Lower leg skin (tissue), 4 donors: ENCODE measurements at regions not wholly inside any gene's neighbourhood (a gene's known extent, or its start where the extent isn't known, plus 50 kb on each side); places are given as distances from the start of the nearest gene placed in this dataset.

Source experiments
- DNase-seq, 2 donors: peaks; one replicate each; pipeline ENCODE4 v3.0.0-alpha.2; 2019; ENCODE audit warnings: low spot score in 2 of 2
- H3K4me3 ChIP-seq: fragments of 200-600 bp; sonication (generic); 2 replicates; pipeline ENCODE4 v1.5.1; 2017; ENCODE audit warnings: mild to moderate bottlenecking, low read depth; ENCODE audit not compliant: poor library complexity, severe bottlenecking
- POLR2A ChIP-seq, 2 donors: fragments of 450-650 bp; IDR thresholded peaks; one replicate each; pipeline ENCODE4 v1.6.1; 2016 to 2017; ENCODE audit warnings: antibody characterized with exemption in 2 of 2, mild to moderate bottlenecking in 1 of 2, moderate library complexity in 1 of 2
- WGBS, 2 donors: methylation state at CpG; one replicate each; pipeline ENCODE4 v1.1.5; 2018; 5-methylcytosine and 5-hydroxymethylcytosine counted together
- intact Hi-C: fragments of 100-400 bp; cut with DNase I; formaldehyde crosslinking; loops from one replicate; pipeline ENCODE4 v1.15.0; 2023; ENCODE audit warnings: low total_unique reads
- TF ChIP-seq, protein P1 (sequence below), 3 donors: fragments of 450-650 bp; IDR thresholded peaks; one replicate each; pipeline ENCODE4 v1.5.1; 2016; ENCODE audit warnings: antibody characterized with exemption in 3 of 3, mild to moderate bottlenecking in 3 of 3, moderate library complexity in 2 of 3

DNA sequence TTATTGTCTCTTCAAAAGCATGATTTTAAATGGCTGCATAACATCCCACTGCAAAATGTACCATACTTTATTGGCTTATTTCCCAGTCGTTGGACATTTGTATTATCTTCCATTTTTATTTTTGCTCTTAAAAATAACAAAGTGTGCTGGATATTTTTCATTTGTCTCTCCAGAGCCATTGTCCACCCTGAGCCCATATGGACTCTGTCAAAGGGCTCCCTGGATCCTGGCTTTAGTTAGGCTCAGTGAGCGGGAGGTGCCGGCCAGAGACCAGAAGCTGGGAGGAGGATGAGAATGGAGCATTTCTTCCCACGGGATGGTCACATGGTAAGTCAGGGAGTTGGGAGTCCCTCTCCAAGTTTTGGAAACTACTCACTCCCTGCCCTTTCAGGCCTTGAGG lies 296.9 kb downstream of the NUAK1 start:
- DNase-seq: no peak
- TF ChIP-seq, protein P1, sequence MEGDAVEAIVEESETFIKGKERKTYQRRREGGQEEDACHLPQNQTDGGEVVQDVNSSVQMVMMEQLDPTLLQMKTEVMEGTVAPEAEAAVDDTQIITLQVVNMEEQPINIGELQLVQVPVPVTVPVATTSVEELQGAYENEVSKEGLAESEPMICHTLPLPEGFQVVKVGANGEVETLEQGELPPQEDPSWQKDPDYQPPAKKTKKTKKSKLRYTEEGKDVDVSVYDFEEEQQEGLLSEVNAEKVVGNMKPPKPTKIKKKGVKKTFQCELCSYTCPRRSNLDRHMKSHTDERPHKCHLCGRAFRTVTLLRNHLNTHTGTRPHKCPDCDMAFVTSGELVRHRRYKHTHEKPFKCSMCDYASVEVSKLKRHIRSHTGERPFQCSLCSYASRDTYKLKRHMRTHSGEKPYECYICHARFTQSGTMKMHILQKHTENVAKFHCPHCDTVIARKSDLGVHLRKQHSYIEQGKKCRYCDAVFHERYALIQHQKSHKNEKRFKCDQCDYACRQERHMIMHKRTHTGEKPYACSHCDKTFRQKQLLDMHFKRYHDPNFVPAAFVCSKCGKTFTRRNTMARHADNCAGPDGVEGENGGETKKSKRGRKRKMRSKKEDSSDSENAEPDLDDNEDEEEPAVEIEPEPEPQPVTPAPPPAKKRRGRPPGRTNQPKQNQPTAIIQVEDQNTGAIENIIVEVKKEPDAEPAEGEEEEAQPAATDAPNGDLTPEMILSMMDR (IDR thresholded peaks at IDR 0.05): no peak
- TF ChIP-seq POLR2A (IDR thresholded peaks at IDR 0.05): no peak
- WGBS, 2 donors: 76 to 79% methylated on average over 4 of the region's 4 CpGs
- H3K4me3 ChIP-seq: no peak overlapping the region
- intact Hi-C loops: no loop called here

DNA sequence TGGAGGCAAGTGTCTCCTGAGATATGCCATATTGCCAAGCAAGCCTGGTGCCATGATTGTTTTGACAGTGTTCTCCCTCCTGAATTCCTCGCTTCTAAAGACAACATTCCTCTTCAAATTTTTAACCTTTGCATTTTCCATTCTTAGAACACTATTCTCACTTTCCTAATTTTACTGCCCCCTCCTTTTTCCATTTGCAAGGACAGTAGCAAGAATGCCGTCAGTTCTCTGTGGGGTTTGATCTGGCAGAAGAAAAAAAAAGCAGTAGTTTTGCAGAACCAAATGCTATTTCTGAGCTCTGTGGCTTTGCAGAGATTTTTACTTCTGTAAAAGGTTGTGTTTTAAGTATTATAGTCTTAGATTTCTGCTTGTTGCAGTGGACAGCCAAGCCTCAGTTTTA lies 295.2 kb downstream of the NUAK1 start:
- no peak overlapping the region for H3K4me3 ChIP-seq
- WGBS, 2 donors: 64 to 76% methylated on average over 2 of the region's 2 CpGs
- TF ChIP-seq, protein P1 (IDR thresholded peaks at IDR 0.05): no peak
- TF ChIP-seq POLR2A (IDR thresholded peaks at IDR 0.05): no peak
- DNase-seq: no peak
- intact Hi-C loops: no loop called here

DNA sequence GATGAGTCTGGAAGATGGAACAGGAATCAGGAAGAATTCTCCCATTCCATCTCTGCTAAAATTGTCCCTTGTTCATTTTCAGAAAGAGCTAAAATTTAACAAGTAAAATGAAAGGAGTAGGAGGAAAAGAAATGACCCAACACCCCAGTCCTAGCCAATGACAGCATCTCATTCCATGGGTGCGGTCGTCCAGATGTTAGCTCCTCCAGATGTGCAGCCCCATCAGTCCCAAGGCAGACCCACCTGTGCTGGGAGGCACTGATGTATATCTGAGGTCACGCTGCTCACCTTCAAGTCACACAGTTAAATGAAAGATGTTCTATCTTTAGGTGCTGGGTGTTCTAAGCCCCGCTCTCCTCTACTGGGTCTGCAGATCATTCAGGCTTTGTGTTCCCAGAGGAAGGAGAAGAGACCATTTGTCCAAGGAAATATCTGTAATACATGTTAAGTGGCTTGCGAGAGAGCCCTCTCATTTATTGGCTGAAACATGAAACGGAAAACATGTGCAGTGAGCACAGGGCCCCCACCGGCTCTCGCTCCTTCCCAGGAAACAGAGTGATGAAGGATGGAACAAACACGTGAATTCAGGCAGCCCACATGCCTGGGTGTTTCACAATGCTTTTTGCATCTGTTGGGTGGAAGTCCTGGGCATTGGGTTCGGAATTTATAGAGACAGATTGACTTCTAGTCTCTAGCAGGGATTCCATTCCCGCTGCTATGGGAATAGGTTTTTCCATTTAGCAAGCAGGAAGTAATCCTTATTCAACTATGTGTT lies 294.6 kb downstream of the NUAK1 start:
- intact Hi-C loops: no loop called here
- no peak for TF ChIP-seq POLR2A (IDR thresholded peaks at IDR 0.05)
- TF ChIP-seq, protein P1 (IDR thresholded peaks at IDR 0.05): no peak
- H3K4me3 ChIP-seq: no peak overlapping the region
- DNase-seq: peak; percentile 41 to 89
- WGBS, 2 donors: 62 to 69% methylated on average over 11 of the region's 11 CpGs

DNA sequence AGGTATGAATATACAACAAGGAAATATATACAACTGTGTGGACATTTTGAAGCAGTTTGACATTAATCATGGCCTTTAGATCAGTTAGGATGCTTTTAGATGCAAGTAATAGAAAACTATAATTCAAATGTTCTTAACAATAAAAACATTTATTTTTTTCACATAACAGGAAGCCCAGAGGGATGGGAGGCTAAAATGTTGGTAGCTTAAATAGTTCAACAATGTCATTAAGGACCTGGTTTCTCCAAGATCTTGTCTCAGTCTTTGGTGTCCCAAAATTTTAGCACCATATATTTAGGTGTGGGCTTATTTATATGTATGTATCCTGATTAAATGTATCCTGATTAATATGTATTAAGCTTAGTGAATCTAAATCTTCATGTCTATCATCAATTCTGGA lies 292.4 kb downstream of the NUAK1 start:
- intact Hi-C loops: no loop called here
- DNase-seq: no peak
- TF ChIP-seq POLR2A (IDR thresholded peaks at IDR 0.05): no peak
- TF ChIP-seq, protein P1 (IDR thresholded peaks at IDR 0.05): no peak
- H3K4me3 ChIP-seq: no peak overlapping the region

DNA sequence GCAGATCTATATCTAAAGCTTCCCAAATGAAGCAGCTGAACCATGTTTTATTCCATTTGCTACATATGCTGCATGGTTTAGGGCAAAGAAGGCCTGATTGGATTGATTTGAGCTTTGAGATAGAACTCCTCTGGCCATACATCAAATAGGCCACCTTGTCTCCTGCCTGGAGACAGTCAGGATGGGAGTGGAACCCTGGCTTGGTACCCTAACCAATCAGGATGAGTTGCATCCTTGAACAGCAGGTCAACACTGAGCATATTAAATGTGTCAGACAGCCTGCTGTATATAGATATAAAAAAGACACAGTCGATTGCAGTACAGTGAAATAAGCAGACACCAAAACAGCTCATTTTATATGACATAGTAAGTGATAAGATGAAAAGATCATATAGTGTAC lies 291.7 kb downstream of the NUAK1 start:
- intact Hi-C loops: no loop called here

More for the DNA sequence above, 291.7 kb downstream of the NUAK1 start:
- no peak for DNase-seq
- TF ChIP-seq, protein P1 (IDR thresholded peaks at IDR 0.05): no peak
- TF ChIP-seq POLR2A (IDR thresholded peaks at IDR 0.05): no peak
- 91 to 92% methylated on average over 1 of the region's 1 CpG for WGBS, 2 donors
- no peak overlapping the region for H3K4me3 ChIP-seq
